HT1080 (cell line): ENCODE measurements at regions not wholly inside any gene's neighbourhood (a gene's known extent, or its start where the extent isn't known, plus 50 kb on each side); places are given as distances from the start of the nearest gene placed in this dataset.
A peak's percentile ranks its signal among the peaks of the same experiment; 100 is the strongest.
"Not testable (repeated sequence)": the region's sequence is repeated elsewhere in the genome, so short reads cannot be mapped to it uniquely, and the experiment has no call there.

Experiments
- DNase-seq: peaks from one replicate; pipeline ENCODE4 v3.0.0-alpha.2; 2015; ENCODE audit warnings: low read depth

DNA sequence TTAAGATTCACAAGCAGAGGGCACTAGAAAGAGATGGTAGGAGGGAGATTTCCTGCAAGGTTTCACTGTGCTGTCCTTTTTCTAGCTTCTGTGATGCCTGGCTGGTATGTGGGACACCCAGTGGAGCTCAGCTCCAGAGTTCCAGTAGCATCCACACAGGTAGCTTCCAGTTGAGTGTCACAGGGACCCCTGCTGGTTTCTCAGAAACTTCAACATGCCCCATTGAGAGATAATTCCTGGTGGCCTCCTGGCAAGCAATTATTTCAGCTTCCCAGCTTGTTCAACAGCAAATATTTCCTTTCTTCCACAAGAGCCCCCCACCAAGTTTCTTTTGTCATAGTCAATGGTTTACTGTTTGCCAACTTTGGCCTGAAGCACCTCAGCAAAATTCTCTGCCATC is 858.7 kb downstream of the REEP3 start:
- DNase-seq = no peak

- no peak for DNase-seq
Measured at GRCh38 chr10:64385355-64385754, 864.2 kb downstream of the REEP3 start.

DNA sequence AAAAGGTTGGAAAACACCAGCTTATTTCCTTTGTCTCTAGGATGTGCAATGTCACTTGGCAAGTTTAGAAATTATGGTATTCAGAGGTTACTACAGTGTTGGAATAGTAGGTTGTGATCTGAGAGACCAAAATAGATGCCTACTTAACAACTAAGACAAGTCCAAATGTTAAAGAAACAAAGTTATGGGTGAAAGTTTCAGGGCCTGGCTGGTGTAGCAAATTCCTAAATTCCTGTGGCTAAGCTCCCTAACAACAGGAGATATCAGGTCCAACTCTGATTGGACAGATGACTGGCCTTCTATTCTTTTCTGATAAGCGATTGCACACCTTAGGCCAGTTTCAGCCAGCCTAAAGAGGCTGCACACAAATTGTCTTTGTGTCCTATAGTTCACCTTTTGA is 873.5 kb downstream of the REEP3 start:
- DNase-seq = no peak

DNA sequence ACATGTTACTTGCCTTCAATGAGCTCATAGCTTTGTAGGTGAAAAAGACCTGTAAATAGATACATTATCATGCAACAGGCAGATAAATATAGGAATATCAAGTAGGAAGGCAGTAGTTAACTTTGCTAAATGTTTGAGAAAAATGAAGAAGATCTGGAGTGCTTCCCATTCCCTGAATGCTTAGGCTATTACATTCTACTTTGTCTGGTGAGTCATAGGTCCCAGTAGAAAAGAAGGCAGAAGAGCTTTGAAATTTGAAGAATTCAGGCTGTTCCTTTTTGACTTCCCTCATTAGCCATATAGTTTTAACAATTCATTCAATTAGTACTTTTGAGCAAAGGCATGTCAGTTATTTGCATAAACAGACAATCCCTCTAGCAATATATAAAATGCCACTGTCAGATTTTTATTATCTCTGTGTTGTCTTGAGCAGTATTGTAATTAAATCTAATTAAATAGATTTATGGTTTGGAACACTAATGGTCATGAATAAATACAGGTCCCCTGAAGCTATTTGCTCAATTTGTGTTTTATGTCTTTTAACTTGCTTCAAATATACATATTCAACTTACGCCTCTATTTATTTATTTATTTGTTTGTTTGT is 875.0 kb downstream of the REEP3 start:
- DNase-seq = peak; percentile 27

- DNase-seq = no peak
Measured at GRCh38 chr10:64397125-64397524, 875.9 kb downstream of the REEP3 start.

DNA sequence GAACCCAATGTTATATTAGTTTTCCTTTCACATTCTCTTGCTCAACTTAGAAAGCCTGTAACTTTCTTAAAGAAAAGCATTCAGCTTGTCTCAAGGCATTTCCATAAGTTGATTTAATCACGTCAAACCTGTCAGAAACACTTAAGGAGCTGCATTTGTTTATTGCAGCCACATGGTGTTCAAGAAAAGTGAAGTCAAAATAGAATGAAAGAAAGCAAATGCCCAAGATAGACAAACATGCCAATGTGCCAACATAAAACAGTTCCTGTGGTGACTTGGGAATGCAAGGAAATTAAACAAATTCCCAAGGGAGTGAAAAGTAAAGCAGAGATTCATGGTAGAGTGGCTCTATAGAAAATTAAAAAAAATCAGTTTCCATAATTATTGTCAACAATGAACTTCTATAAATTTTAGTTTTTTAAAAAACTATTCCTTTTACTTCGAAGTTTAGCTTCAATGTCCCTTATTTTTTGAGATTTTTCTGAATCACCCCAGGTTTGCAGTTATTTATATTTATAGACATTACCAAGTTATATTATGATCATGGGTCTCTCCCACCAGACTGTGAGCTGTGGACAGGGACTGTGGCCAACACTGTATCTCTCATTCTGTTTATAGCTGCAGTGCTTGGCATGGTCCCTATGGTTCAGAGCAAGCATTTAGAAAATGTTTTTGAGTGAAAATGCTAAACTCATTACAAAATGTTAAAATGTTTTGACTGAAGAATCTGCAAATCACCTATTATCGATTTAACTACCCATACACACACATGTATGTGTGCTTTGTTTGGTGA is 887.4 kb downstream of the REEP3 start:
- DNase-seq = no peak

GRCh38 chr10:64409349-64409748 is 888.1 kb downstream of the REEP3 start:
- no peak for DNase-seq

DNA sequence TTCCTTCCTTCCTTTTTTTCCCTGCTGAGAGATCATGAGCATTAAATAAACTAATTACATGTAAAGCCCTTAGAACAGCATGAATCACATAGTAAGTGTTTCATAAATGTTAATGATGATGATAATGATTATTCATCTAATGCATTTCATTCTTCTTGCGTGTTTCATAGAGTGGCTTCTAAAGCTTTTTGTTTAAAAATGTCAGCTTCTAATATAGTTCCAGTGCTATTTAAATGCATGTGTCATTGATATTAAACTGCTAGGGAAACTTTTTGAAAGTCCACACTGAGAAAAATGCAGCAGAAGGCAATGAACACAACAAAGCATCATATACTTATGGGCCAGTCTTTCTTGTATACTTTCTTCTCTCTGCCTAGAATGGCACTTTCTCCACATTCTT is 894.8 kb downstream of the REEP3 start:
- DNase-seq = no peak

DNA sequence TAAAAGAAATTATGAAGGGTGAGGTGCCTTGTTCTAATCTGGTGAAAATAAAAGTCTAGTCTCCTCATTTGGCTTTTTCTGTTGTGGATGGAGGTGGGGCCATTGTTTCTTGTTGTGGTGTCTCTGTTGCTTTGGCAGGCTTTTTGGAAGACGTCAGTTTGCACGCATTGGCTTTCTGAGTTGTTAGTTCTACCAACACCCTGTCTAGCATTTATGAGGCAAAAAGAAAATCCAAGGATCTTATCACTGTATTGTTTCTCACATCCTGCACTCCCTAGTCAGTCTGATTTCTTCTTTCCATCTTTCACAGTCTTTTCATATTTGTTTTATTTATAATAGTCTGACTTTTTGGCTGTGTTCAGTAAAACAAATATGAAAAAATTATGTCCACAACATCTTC is 898.3 kb downstream of the REEP3 start:
- no peak for DNase-seq

- no peak for DNase-seq
Measured at GRCh38 chr10:64426745-64427144, 905.5 kb downstream of the REEP3 start.

DNA sequence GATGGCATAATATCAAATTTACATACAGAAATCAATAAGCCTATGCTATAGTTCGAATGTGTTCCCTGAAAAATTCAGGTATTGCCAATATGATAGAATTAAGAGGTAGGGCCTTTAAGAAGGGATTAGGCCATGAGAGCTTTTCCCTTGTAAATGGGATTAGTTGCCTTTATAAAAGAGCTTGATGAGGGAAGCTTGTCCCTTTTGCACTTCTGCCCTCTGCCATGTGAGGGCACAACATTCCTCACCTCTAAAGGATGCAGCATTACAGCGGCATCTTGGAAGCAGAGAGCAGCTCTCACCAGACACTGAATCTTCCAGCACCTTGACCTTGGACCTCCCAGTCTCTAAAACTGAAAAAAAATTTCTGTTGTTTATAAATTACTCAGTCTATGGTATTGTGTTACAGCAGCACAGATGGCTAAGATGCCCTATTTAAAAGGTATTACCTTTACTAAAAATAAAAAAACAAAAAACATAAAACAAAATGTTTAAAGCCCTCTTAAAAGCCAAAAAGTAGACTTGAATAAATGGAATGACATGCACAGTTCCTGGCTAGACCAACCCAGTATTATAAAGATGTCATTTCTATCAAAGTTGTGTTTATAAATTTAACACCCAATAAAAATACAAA is 909.6 kb downstream of the REEP3 start:
- peak; percentile 37 for DNase-seq

DNA sequence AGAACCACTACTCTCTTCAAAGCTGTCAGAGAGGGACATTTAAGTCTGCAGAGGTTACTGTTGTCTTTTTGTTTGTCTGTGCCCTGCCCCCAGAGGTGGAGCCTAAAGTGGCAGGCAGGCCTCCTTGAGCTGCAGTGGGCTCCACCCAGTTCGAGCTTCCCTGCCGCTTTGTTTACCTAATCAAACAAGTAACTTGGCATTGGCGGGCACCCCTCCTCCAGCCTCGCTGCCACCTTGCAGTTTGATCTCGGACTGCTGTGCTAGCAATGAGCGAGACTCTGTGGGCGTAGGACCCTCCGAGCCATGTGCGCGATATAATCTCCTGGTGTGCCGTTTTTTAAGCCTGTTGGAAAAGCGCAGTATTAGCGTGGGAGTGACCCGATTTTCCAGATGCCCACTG is 920.7 kb downstream of the REEP3 start:
- not testable (repeated sequence) for DNase-seq

GRCh38 chr10:64444163-64444562 is 923.0 kb downstream of the REEP3 start:
- DNase-seq = no peak

- DNase-seq = no peak
Measured at GRCh38 chr10:64444564-64444963, 923.4 kb downstream of the REEP3 start.

GRCh38 chr10:64449603-64450002 is 928.4 kb downstream of the REEP3 start:
- no peak for DNase-seq

GRCh38 chr10:64450312-64450711 is 929.1 kb downstream of the REEP3 start:
- no peak for DNase-seq

- DNase-seq = no peak
Measured at GRCh38 chr10:64454962-64455361, 933.8 kb downstream of the REEP3 start.

- no peak for DNase-seq
Measured at GRCh38 chr10:64458306-64458705, 937.1 kb downstream of the REEP3 start.

DNA sequence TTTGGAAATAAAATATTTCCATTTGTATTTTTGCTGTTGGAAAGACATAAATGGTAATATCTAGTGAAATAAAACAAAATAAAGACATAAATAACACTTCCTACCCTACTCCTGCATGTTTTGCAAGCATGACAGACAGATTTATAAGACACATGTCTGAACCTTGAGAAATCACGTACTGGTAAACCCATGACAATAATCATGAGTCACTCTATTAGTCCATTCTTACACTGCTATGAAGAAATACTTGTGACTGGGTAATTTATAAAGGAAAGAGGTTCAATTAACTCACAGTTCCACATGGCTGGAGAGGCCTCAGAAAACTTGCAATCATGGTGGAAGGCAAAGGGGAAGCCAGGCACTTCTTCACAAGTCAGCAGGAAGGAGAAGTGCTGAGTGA is 942.2 kb downstream of the REEP3 start:
- no peak for DNase-seq

- no peak for DNase-seq
Measured at GRCh38 chr10:64465653-64466052, 944.5 kb downstream of the REEP3 start.

DNA sequence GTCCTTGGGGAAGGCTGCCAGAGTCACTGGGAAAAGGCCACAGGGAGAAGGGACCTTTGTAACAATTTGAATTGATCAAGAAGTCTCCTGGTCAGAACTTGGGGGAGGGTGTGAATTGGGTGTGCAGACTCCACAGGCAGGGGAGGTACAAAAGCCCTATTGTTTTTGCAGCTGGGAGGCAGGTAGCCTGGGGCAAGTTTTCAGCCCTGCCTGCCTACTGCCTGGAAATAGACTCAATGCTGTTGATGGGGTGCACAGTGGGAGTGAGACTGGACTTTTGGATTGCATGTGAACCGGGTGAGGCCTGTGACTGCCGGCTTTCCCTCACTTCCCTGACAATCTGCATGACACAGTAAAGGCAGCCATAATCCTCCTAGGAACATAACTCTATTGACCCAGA is 947.0 kb downstream of the REEP3 start:
- peak; percentile 39 for DNase-seq

- no peak for DNase-seq
Measured at GRCh38 chr10:64476506-64476905, 955.3 kb downstream of the REEP3 start.

- no peak for DNase-seq
Measured at GRCh38 chr10:64477791-64478190, 956.6 kb downstream of the REEP3 start.
